Stimulated activated naive CD8-positive, alpha-beta T cell treated with anti-CD3 and anti-CD28 coated beads, Interleukin-15, amount 100 ng/mL, for 72 hours (primary cell): ENCODE measurements at regions not wholly inside any gene's neighbourhood (a gene's known extent, or its start where the extent isn't known, plus 50 kb on each side); places are given as distances from the start of the nearest gene placed in this dataset.
A peak's percentile ranks its signal among the peaks of the same experiment; 100 is the strongest.
"Not testable (repeated sequence)": the region's sequence is repeated elsewhere in the genome, so short reads cannot be mapped to it uniquely, and the experiment has no call there.

Source experiments
- ATAC-seq: fragments of 150-1000 bp; cut with Tn5 transposase; 2 replicates; pipeline ENCODE4 v1.10.0; 2021; ENCODE audit warnings: mild to moderate bottlenecking, moderate library complexity
- DNase-seq, 2 donors: peaks; one replicate each; pipeline ENCODE4 v3.0.0; 2021 to 2022
- H3K27ac Mint-ChIP-seq, 2 donors: one replicate each; pipeline ENCODE4 v1.8.0; 2022; ENCODE audit warnings: mild to moderate bottlenecking in 2 of 2, mixed read lengths in 2 of 2, moderate library complexity in 2 of 2
- H3K27me3 Mint-ChIP-seq: one replicate; pipeline ENCODE4 v1.8.0; 2022; ENCODE audit warnings: mixed read lengths
- H3K4me1 Mint-ChIP-seq: one replicate; pipeline ENCODE4 v1.8.0; 2022; ENCODE audit warnings: mild to moderate bottlenecking, mixed read lengths
- H3K4me3 Mint-ChIP-seq, 2 donors: one replicate each; pipeline ENCODE4 v1.8.0; 2022; ENCODE audit warnings: mild to moderate bottlenecking in 2 of 2, mixed read lengths in 2 of 2, moderate library complexity in 1 of 2
- H3K9me3 Mint-ChIP-seq, 2 donors: one replicate each; pipeline ENCODE4 v1.8.0; 2022; ENCODE audit warnings: mixed read lengths in 2 of 2

DNA sequence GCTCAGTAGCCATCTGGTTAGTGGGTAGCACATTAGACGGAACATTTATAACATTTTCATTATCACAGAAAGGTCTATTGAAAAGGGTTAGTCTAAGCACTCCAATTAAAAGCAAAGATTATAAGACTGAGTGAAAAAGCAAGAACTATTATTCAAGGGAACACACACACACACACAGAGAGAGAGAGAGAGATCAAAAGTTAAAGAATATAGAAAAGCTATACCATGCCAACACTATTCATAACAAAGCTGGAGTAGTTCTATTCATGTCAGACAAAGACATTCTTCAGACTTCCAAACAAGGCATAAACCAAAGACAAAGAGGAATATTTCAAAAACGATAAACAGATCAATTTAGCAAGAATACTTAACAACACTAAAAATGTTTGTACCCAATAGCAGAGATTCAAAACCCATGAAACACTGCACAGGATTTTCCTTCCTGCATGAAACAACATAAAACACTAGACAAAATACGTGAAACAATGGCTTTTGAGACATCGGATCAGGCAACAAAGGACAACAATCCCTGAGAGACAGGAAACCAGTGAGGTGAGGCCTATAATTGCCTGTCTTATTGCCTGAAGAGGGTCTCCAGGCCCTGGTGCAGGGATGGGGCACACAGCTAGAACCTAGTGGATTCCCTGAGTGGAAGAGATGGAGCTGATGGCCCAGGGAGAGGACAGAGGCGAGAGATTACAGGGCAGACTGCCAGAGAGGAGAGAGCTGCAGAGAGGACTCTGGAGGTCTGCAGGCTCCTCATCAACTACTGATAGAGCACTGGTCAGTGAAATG, 83.6 kb upstream of the NPAS2 start:
- ATAC-seq (no peak), DNase-seq (no peak)
- peaks cover 5% of the 10 kb centered on the region for H3K27me3 Mint-ChIP-seq
- no peak overlapping the region for H3K4me3 Mint-ChIP-seq
- no peaks in the 10 kb centered on the region for H3K4me1 Mint-ChIP-seq
- H3K9me3 Mint-ChIP-seq, result no peaks in the 10 kb centered on the region
- H3K27ac Mint-ChIP-seq, result no peak overlapping the region

DNA sequence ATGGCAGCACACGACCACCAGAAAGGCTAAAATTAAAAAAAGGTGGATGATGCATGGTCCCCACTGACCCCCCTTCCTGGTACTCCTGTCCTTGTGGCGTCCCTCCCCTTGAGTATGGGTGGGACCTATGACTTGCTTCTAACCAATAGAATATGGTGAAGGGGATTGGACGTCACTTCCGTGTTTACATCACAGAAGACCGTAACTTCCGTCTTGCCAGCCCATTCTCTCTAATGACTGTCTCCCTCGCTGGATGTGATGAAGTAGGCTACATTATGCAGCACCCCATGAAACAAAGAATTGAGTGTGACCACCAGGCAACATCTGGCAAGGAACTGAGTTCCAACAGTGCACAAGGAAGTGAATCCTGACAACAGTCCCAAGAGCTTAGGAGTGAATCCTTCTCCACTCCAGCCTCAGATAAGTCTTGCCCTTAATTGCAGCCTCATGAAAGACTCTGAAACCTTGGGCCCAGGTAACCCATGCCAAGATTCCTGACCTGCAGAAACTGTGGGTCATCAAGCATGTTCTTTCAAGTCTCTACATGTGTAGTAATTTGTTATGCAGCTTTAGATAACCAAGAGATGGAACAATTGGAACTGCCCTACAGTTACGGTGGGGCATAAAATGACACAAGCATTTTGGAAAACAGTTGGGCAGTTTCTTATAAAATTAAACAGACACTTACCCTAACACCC, 80.1 kb upstream of the NPAS2 start:
- Mint-ChIP-seq H3K27ac (no peak overlapping the region), H3K4me3 (no peak overlapping the region), H3K27me3 (peaks cover 5% of the 10 kb centered on the region), H3K9me3 (no peaks in the 10 kb centered on the region), H3K4me1 (peaks cover 10% of the 10 kb centered on the region)
- ATAC-seq, result no peak
- DNase-seq, result no peak

DNA sequence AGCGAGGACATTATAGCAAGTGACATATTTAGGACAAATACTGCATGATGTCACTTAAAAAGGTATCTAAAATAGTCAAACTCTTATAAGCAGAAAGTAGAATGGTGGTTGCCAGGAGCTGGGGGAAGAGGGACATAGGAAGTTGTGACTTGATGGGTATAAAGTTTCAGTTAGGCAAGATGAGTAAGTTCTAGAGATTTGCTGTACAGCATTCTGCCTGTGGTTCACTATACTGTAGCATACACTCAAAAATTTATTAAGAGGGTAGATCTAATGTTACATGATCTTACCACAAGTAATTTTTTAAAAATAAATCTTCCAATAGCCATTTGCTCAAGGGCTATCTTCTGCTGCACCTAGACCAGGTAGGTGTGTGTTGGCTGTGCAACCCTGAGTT, 78.1 kb upstream of the NPAS2 start:
- no peaks in the 10 kb centered on the region for H3K9me3 Mint-ChIP-seq
- peak; percentile 89 for ATAC-seq
- H3K27ac Mint-ChIP-seq, result no peak overlapping the region
- peak overlapping the region in 1 of 2 donors; percentile 59 for H3K4me3 Mint-ChIP-seq
- DNase-seq, result no peak
- peaks cover 13% of the 10 kb centered on the region for H3K27me3 Mint-ChIP-seq
- H3K4me1 Mint-ChIP-seq, result peaks cover 10% of the 10 kb centered on the region

DNA sequence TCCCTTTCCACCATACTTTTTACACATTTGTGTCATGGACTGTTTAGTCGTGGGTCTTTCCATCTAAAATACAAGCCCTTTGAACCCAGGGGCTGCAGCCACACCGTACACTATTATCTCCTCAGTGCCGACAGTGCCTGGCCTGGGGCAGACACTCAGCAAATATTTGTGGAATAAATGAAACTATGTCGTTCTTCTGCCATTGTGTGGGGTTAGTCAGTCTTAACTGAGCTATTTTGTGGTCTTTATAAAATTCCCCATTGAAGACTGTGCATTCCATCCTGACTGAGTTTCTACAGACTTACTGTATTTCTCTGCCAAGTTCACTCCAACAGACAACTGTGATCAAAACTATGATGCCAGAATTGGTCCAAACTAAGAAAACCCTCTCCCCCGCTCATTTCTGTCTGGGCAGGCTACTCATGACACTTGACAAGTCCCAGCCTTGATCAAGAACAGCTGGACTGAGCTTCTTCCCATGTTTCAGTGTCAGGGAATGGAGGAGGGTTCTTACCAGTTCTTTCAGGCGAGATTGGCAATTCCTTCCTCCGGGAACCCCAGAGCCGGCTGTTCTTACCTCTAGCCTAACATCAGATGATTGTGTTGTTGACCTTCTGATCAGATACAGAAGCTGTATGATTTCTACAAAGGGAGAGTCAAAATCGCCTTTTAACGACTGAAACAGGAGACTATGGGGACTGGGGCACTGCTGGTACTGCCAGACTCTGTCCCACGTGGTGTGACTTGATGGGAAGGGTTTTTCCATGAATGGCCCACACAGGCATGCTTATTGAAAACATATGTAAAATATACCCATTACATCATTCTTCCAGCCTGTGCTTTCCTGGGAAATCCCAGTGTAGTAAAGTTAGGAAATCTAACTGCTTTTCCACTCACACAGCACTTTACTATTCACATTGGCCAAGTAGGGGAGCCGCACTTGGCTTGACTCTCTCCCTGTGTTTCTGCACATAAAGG, 77.4 kb upstream of the NPAS2 start:
- H3K9me3 Mint-ChIP-seq, result no peaks in the 10 kb centered on the region
- ATAC-seq, result peak; percentile 72
- peaks cover 13% of the 10 kb centered on the region for H3K27me3 Mint-ChIP-seq
- no peak for DNase-seq
- H3K27ac Mint-ChIP-seq, result no peak overlapping the region
- H3K4me3 Mint-ChIP-seq, result peak overlapping the region in 1 of 2 donors; percentile 59
- peaks cover 13% of the 10 kb centered on the region for H3K4me1 Mint-ChIP-seq

DNA sequence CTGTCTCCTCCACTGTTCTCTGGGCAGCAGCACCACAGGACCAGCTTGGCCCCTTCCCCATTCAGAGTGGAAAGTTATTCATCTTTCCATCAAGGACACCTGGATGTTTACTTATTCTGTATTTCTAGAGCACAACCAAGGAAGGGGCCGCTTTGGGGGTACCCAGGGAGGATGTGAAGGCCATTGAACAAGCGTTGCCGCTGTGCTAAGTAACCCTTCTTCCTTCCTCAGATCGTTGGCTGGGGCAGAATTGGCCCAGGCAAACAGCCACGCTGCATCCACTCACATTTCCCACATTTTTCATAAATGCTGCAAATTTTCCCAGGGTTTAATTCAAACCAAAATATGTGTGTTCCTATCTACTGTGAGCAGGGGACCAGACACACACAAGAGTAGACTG, 76.2 kb upstream of the NPAS2 start:
- Mint-ChIP-seq H3K27ac (no peak overlapping the region), H3K4me1 (peaks cover 24% of the 10 kb centered on the region), H3K4me3 (no peak overlapping the region), H3K9me3 (no peaks in the 10 kb centered on the region), H3K27me3 (peaks cover 13% of the 10 kb centered on the region)
- DNase-seq (no peak), ATAC-seq (no peak)

DNA sequence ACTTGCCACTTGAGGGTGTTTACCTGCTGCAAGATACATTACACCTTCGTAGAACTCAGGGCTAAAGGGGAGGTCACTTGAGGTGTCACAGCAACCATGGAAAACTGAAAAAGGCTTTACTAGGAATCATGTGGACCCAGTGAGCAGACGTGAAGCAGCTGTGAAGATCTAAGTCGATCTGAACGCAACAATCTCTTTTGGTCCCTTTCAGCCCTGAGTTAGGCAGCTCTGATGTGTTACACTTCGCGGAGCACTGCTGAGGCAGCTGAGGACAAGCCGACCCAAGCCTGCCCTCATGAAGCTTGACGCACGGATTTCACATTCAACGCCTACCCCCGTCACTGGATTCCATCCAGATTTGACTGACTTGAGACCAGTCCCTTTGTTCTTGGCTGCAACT, 75.8 kb upstream of the NPAS2 start:
- Mint-ChIP-seq H3K4me1 (peaks cover 24% of the 10 kb centered on the region), H3K9me3 (no peaks in the 10 kb centered on the region), H3K27ac (no peak overlapping the region), H3K4me3 (no peak overlapping the region), H3K27me3 (peaks cover 15% of the 10 kb centered on the region)
- DNase-seq (no peak), ATAC-seq (no peak)

DNA sequence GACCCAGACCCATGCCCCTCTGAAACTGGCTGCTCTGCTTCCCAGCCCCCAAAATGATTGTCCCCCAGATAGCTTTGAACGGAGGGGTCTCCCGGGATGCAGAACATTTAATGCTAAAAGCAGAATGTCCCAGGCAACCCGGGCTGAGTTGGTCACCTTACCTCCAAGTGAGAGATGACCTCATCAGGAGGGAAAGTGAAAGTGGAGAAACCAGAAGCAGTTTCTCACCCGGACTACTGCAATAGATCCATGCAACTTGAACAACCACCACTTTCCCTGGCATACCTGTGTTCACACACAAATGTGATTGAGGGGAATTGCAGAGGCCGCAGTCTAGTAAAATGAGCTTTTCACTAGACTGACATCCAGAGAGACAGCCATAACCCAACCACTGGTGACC, 75.3 kb upstream of the NPAS2 start:
- no peak for ATAC-seq
- H3K4me1 Mint-ChIP-seq, result peaks cover 24% of the 10 kb centered on the region
- peaks cover 19% of the 10 kb centered on the region for H3K27me3 Mint-ChIP-seq
- no peaks in the 10 kb centered on the region for H3K9me3 Mint-ChIP-seq
- no peak overlapping the region for H3K27ac Mint-ChIP-seq
- H3K4me3 Mint-ChIP-seq, result no peak overlapping the region
- DNase-seq, result no peak

DNA sequence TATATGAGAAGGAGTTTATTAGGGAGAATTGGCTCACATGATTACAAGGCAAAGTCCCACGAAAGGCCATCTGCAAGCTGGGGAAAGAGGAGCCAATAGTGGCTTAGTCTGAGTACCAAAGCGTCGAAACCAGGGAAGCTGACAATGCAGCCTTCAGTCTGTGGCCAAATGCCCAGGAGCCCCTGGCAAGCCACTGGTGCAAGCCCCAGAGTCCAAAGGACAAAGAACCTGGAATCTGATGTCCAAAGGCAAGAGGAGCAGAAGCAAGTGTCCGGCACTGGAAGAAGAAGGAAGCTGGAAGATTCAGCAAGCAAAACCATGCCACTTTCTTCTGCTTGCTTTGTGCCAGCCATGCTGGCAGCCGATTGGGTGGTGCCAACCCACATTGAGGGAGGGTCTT, 74.3 kb upstream of the NPAS2 start:
- H3K4me3 Mint-ChIP-seq, result no peak overlapping the region
- no peaks in the 10 kb centered on the region for H3K9me3 Mint-ChIP-seq
- H3K27ac Mint-ChIP-seq, result no peak overlapping the region
- H3K27me3 Mint-ChIP-seq, result peaks cover 20% of the 10 kb centered on the region
- peaks cover 24% of the 10 kb centered on the region for H3K4me1 Mint-ChIP-seq
- DNase-seq (no peak), ATAC-seq (no peak)

DNA sequence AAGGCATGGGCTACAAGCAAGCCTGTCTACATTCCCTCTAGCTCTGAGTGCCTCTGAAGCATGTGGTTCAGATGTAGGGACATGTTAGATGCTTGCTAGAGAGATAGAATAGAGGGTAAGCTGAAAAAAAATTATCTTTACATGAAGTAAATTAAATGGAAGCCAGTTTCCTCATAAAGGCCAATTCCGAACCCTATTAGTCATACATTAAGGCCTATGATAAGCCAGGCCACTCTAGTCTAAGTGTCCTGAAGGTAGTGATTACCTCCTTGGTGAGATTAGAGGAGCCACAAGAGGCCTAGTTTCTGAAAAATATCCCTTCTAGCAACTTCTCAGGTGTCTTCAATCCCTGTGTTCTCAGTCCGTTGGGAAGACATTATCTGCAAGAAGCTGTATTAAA, 72.4 kb upstream of the NPAS2 start:
- Mint-ChIP-seq H3K27ac (peak overlapping the region in 1 of 2 donors; percentile 2), H3K27me3 (peaks cover 20% of the 10 kb centered on the region), H3K4me3 (no peak overlapping the region), H3K9me3 (no peaks in the 10 kb centered on the region), H3K4me1 (peaks cover 14% of the 10 kb centered on the region)
- no peak for DNase-seq
- ATAC-seq, result no peak

DNA sequence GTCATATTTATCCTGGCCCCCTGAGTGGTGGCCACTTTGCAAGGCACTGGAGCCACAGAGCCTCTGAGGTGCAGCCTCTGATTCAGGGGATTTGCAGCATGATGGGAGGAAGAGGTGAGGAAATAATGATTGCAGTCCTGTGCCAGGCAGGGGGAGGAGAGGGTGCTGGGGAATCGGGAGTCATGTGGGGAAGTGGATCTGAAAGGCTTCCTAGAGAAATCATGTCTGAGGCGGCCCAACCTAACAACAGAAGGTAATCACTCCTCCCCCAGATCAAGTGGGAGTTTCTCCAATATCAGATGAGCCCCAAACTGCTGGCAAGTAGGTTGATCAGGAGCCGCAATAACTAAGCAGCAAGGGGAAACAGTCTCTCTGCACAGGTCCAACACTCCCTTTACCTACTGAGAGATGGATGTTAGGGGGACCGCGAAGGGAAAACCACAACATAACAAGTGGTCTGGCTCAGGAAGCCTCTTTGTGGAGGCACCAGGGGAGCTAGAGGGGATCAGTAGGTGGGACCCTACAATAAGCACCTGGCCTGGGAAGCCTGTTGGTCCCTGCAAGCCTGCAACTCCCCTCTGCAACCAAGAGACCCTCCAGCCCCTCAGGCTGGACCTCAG, 71.8 kb upstream of the NPAS2 start:
- ATAC-seq, result no peak
- peak overlapping the region; percentile 1 to 2 for H3K27ac Mint-ChIP-seq
- H3K4me3 Mint-ChIP-seq, result no peak overlapping the region
- no peaks in the 10 kb centered on the region for H3K9me3 Mint-ChIP-seq
- H3K27me3 Mint-ChIP-seq, result peaks cover 20% of the 10 kb centered on the region
- no peak for DNase-seq
- H3K4me1 Mint-ChIP-seq, result peaks cover 14% of the 10 kb centered on the region

DNA sequence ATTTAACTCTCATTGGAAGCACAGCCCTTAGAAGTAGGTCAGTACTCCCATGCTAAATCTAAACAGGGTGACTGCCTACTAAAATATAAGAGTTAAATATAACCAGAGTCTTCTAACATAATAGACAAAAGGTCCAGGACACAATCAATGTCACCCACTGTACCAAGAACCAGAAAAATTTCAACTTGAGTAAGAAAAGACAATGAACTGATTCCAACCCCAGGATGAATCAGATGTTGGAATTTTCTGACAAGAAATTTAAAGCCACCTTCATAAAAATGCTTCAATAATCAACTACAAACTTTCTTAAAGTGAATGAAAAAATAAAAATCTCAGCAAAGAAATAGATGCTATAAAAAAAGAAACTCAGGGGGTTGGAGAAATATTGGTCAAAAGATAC, 71.3 kb upstream of the NPAS2 start:
- Mint-ChIP-seq H3K4me3 (no peak overlapping the region), H3K9me3 (no peaks in the 10 kb centered on the region), H3K4me1 (peaks cover 14% of the 10 kb centered on the region), H3K27me3 (peaks cover 20% of the 10 kb centered on the region), H3K27ac (no peak overlapping the region)
- DNase-seq (no peak), ATAC-seq (no peak)

DNA sequence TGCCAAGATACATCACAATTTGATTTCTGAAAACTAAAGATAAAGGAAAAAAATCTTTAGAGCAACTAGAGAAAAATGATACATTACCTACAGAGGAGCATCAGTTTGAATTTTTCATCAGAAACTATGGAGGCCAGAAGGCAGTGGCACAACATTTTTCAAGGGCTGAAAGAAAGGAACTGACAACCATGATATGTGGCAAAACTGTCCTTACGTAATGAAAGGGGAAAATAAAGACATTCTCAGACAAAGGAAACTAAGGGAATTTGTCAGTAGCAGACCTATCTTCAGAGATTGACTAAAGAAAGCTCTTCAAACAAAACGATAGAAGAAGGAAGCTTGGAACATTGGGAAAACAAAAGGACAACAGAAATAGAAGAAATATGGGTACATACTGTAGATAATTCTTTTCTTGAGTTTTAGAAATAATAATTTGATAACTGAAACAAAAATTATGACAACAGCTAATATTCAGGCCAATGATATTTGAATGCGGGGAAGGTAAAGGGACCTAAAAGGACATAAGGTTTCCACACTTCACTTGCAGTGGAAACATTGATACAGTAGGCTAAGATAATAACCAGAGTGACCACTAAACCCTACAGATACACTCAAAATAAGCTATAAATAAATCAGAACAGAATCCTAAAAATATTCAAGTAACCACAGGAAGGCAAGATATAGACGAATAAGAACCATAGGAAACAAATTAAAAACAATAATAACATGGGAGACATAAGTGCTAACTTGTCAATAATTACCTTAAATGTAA, 70.0 kb upstream of the NPAS2 start:
- H3K4me3 Mint-ChIP-seq, result no peak overlapping the region
- no peak overlapping the region for H3K27ac Mint-ChIP-seq
- H3K27me3 Mint-ChIP-seq, result peaks cover 20% of the 10 kb centered on the region
- ATAC-seq (no peak), DNase-seq (no peak)
- peaks cover 14% of the 10 kb centered on the region for H3K4me1 Mint-ChIP-seq
- H3K9me3 Mint-ChIP-seq, result no peaks in the 10 kb centered on the region

DNA sequence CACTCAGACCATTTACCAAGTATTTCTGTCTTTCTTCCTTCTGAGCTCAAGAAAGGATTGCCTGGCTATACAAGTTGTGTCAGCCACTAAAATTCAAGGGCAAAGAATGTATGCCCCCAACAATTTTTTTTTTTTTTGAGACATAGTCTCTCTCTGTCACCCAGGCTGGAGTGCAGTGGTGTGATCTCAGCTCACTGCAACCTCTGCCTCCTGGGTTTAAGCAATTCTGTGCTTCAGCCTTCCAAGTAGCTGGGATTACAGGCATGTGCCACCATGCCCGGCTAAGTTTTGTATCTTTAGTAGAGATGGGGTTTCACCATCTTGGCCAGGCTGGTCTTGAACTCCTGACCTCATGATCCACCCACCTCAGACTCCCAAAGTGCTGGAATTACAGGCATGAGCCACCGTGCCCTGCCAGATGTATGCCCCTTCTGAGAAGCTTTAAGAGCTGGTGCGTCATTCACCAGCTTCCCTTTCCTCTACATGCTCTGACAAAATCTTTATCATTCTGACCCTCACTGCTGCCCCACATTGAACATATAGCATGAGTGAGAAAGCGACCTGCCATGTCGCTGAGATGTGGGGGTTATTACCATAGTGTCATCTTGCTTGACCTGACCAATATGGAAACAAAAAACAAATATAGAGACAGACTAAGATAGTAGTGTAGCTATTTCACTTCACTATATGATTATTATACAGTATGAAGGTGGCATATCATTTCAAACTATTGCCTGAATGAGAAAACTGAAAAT, 67.9 kb upstream of the NPAS2 start:
- not testable (repeated sequence) for H3K4me3 Mint-ChIP-seq, DNase-seq, H3K9me3 Mint-ChIP-seq, H3K27ac Mint-ChIP-seq
- H3K27me3 Mint-ChIP-seq, result peaks cover 12% of the 10 kb centered on the region
- H3K4me1 Mint-ChIP-seq, result peaks cover 14% of the 10 kb centered on the region
- peak; percentile 83 for ATAC-seq
